Skeletal muscle satellite cell (primary cell): ENCODE measurements at regions not wholly inside any gene's neighbourhood (a gene's known extent, or its start where the extent isn't known, plus 50 kb on each side); places are given as distances from the start of the nearest gene placed in this dataset.

Experiments
- H3K27me3 ChIP-seq: 2 replicates; pipeline ENCODE4 v1.7.0; 2013; ENCODE audit warnings: low read length; ENCODE audit not compliant: control insufficient read depth, insufficient read depth
- H3K36me3 ChIP-seq: 2 replicates; pipeline ENCODE4 v1.7.0; 2013; ENCODE audit warnings: mild to moderate bottlenecking, control low read depth, low read length; ENCODE audit not compliant: insufficient read depth
- H3K4me1 ChIP-seq: 2 replicates; pipeline ENCODE4 v1.7.0; 2013; ENCODE audit warnings: low read length; ENCODE audit not compliant: control insufficient read depth, insufficient read depth
- H3K4me2 ChIP-seq: 2 replicates; pipeline ENCODE4 v1.7.0; 2013; ENCODE audit warnings: mild to moderate bottlenecking, low read length
- H3K4me3 ChIP-seq: 2 replicates; pipeline ENCODE4 v1.7.0; 2013; ENCODE audit warnings: low read length
- H3K9ac ChIP-seq: 2 replicates; pipeline ENCODE4 v1.7.0; 2013; ENCODE audit warnings: mild to moderate bottlenecking, low read depth, low read length, moderate library complexity
- H3K9me3 ChIP-seq: replicated peaks from 2 replicates; pipeline ENCODE4 v1.7.0; 2013; ENCODE audit warnings: mild to moderate bottlenecking, control low read depth, low read length

GRCh38 chr3:147812186-147812911 lies 403.2 kb downstream of the ZIC1 start:
- no peaks in the 10 kb centered on the region for H3K9me3 ChIP-seq
- no peak overlapping the region for H3K4me2 ChIP-seq
- H3K9ac ChIP-seq = no peak overlapping the region
- no peaks in the 10 kb centered on the region for H3K36me3 ChIP-seq
- H3K4me3 ChIP-seq = no peak overlapping the region
- H3K27me3 ChIP-seq = no peaks in the 10 kb centered on the region
- H3K4me1 ChIP-seq = peaks cover 7% of the 10 kb centered on the region

- no peak overlapping the region for H3K4me2 ChIP-seq
- H3K9ac ChIP-seq = no peak overlapping the region
- H3K27me3 ChIP-seq = no peaks in the 10 kb centered on the region
- no peaks in the 10 kb centered on the region for H3K36me3 ChIP-seq
- H3K4me1 ChIP-seq = peaks cover 7% of the 10 kb centered on the region
- H3K4me3 ChIP-seq = no peak overlapping the region
- no peaks in the 10 kb centered on the region for H3K9me3 ChIP-seq
Measured at GRCh38 chr3:147813256-147813655, 404.1 kb downstream of the ZIC1 start.

- Histone ChIP-seq H3K4me2 (no peak overlapping the region), H3K9me3 (no peaks in the 10 kb centered on the region), H3K4me3 (no peak overlapping the region), H3K27me3 (no peaks in the 10 kb centered on the region), H3K4me1 (peaks cover 7% of the 10 kb centered on the region), H3K36me3 (no peaks in the 10 kb centered on the region), H3K9ac (no peak overlapping the region)
Measured at GRCh38 chr3:147816752-147817151, 407.6 kb downstream of the ZIC1 start.

- H3K27me3 ChIP-seq = no peaks in the 10 kb centered on the region
- no peaks in the 10 kb centered on the region for H3K4me1 ChIP-seq
- H3K9ac ChIP-seq = no peak overlapping the region
- no peak overlapping the region for H3K4me2 ChIP-seq
- H3K4me3 ChIP-seq = no peak overlapping the region
- H3K9me3 ChIP-seq = no peaks in the 10 kb centered on the region
- H3K36me3 ChIP-seq = no peaks in the 10 kb centered on the region
Measured at GRCh38 chr3:147832611-147833010, 423.4 kb downstream of the ZIC1 start.

GRCh38 chr3:147836330-147836729 lies 427.2 kb downstream of the ZIC1 start:
- Histone ChIP-seq H3K4me1 (no peaks in the 10 kb centered on the region), H3K27me3 (no peaks in the 10 kb centered on the region), H3K36me3 (no peaks in the 10 kb centered on the region), H3K4me2 (no peak overlapping the region), H3K9ac (no peak overlapping the region), H3K4me3 (no peak overlapping the region), H3K9me3 (no peaks in the 10 kb centered on the region)

- Histone ChIP-seq H3K4me3 (no peak overlapping the region), H3K4me1 (no peaks in the 10 kb centered on the region), H3K27me3 (no peaks in the 10 kb centered on the region), H3K9me3 (no peaks in the 10 kb centered on the region), H3K9ac (no peak overlapping the region), H3K36me3 (no peaks in the 10 kb centered on the region), H3K4me2 (no peak overlapping the region)
Measured at GRCh38 chr3:147838652-147839051, 429.5 kb downstream of the ZIC1 start.

- no peaks in the 10 kb centered on the region for H3K9me3 ChIP-seq
- no peak overlapping the region for H3K4me2 ChIP-seq
- no peaks in the 10 kb centered on the region for H3K36me3 ChIP-seq
- H3K27me3 ChIP-seq = no peaks in the 10 kb centered on the region
- H3K4me1 ChIP-seq = no peaks in the 10 kb centered on the region
- no peak overlapping the region for H3K9ac ChIP-seq
- no peak overlapping the region for H3K4me3 ChIP-seq
Measured at GRCh38 chr3:147843331-147843730, 434.2 kb downstream of the ZIC1 start.

- Histone ChIP-seq H3K4me1 (no peaks in the 10 kb centered on the region), H3K36me3 (no peaks in the 10 kb centered on the region), H3K4me2 (no peak overlapping the region), H3K9me3 (no peaks in the 10 kb centered on the region), H3K27me3 (no peaks in the 10 kb centered on the region), H3K9ac (no peak overlapping the region), H3K4me3 (no peak overlapping the region)
Measured at GRCh38 chr3:147846293-147846692, 437.1 kb downstream of the ZIC1 start.

- H3K9ac ChIP-seq = no peak overlapping the region
- H3K4me2 ChIP-seq = no peak overlapping the region
- H3K4me3 ChIP-seq = no peak overlapping the region
Measured at GRCh38 chr3:147846854-147847478, 437.8 kb downstream of the ZIC1 start.

GRCh38 chr3:147851062-147851461 lies 441.9 kb downstream of the ZIC1 start:
- Histone ChIP-seq H3K36me3 (no peaks in the 10 kb centered on the region), H3K9ac (no peak overlapping the region), H3K27me3 (no peaks in the 10 kb centered on the region), H3K4me2 (no peak overlapping the region), H3K4me1 (no peaks in the 10 kb centered on the region), H3K4me3 (no peak overlapping the region), H3K9me3 (no peaks in the 10 kb centered on the region)

More at GRCh38 chr3:147846854-147847478, 437.8 kb downstream of the ZIC1 start:
- H3K27me3 ChIP-seq = no peaks in the 10 kb centered on the region
- H3K9me3 ChIP-seq = no peaks in the 10 kb centered on the region
- no peaks in the 10 kb centered on the region for H3K36me3 ChIP-seq
- no peaks in the 10 kb centered on the region for H3K4me1 ChIP-seq

GRCh38 chr3:147854542-147854941 lies 445.4 kb downstream of the ZIC1 start:
- Histone ChIP-seq H3K4me3 (no peak overlapping the region), H3K9ac (no peak overlapping the region), H3K9me3 (no peaks in the 10 kb centered on the region), H3K4me2 (no peak overlapping the region), H3K4me1 (no peaks in the 10 kb centered on the region), H3K27me3 (no peaks in the 10 kb centered on the region), H3K36me3 (no peaks in the 10 kb centered on the region)
